RWPE2 (cell line): ENCODE measurements at regions not wholly inside any gene's neighbourhood (a gene's known extent, or its start where the extent isn't known, plus 50 kb on each side); places are given as distances from the start of the nearest gene placed in this dataset.
A peak's percentile ranks its signal among the peaks of the same experiment; 100 is the strongest.
"Not testable (repeated sequence)": the region's sequence is repeated elsewhere in the genome, so short reads cannot be mapped to it uniquely, and the experiment has no call there.

Source experiments
- ATAC-seq: fragments of 200-7000 bp; cut with Tn5 transposase; 3 replicates; pipeline ENCODE4 v1.9.1; 2021; ENCODE audit warnings: low read depth
- DNase-seq: peaks from one replicate; pipeline ENCODE4 v3.0.0-alpha.2; 2020; ENCODE audit warnings: low spot score
- H3K27ac ChIP-seq: fragments of 450-650 bp; 2 replicates; pipeline ENCODE4 v1.5.1; 2017; ENCODE audit warnings: mild to moderate bottlenecking; ENCODE audit not compliant: poor library complexity, severe bottlenecking
- H3K27me3 ChIP-seq: fragments of 250-450 bp; sonication (Bioruptor Pico); 2 replicates; pipeline ENCODE4 v1.5.1; 2021; ENCODE audit warnings: mild to moderate bottlenecking, moderate library complexity; ENCODE audit not compliant: insufficient read depth, poor library complexity, severe bottlenecking
- H3K36me3 ChIP-seq: fragments of 250-450 bp; sonication (Bioruptor Pico); 2 replicates; pipeline ENCODE4 v1.5.1; 2020; ENCODE audit warnings: low read depth, mild to moderate bottlenecking, moderate library complexity
- H3K4me1 ChIP-seq: fragments of 250-450 bp; sonication (Bioruptor Pico); 2 replicates; pipeline ENCODE4 v1.5.1; 2021; ENCODE audit warnings: mild to moderate bottlenecking, moderate library complexity; ENCODE audit not compliant: insufficient read depth, poor library complexity, severe bottlenecking
- H3K4me3 ChIP-seq: fragments of 250-450 bp; sonication (Bioruptor Pico); 2 replicates; pipeline ENCODE4 v1.5.1; 2021; ENCODE audit warnings: mild to moderate bottlenecking, moderate library complexity; ENCODE audit not compliant: severe bottlenecking
- H3K9me3 ChIP-seq: fragments of 250-450 bp; sonication (Bioruptor Pico); 2 replicates; pipeline ENCODE4 v1.5.1; 2021; ENCODE audit warnings: mild to moderate bottlenecking, moderate library complexity; ENCODE audit not compliant: severe bottlenecking
- CTCF ChIP-seq: fragments of 450-650 bp; IDR thresholded peaks from one replicate; pipeline ENCODE4 v1.5.1; 2017; ENCODE audit warnings: mild to moderate bottlenecking, moderate library complexity; ENCODE audit not compliant: poor library complexity, severe bottlenecking

- ATAC-seq: no peak
- H3K27ac ChIP-seq: no peak overlapping the region
Observed at GRCh38 chrX:36897690-36898089, 110.5 kb upstream of the FAM47C start.

DNA sequence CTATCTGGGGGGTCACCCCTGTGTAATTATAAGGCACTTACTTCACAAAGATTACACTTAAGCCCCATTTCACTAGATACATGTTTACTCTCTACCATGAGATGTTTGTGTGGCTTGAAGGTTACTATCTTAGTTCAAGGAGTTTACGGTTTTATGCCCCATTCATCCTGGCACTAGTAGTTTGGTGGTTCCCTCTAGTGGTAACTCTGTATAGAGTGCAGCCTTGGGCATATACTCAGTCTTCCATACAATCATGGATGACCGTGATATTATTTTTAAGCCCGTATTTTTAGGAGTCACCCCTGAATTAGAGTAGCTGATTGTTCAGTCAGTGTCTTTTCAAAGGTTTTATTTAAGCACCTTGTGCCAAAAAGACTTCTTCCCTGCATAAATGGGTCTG lies 109.9 kb upstream of the FAM47C start:
- ATAC-seq (peak; percentile 67; the same call in 2 of the 3 replicates), DNase-seq (no peak)
- H3K4me3 ChIP-seq: no peak overlapping the region
- no peaks in the 10 kb centered on the region for H3K36me3 ChIP-seq
- H3K27ac ChIP-seq: no peak overlapping the region
- no peaks in the 10 kb centered on the region for H3K4me1 ChIP-seq
- H3K9me3 ChIP-seq: no peaks in the 10 kb centered on the region
- peak; percentile 46 for TF ChIP-seq CTCF
- no peaks in the 10 kb centered on the region for H3K27me3 ChIP-seq

More at GRCh38 chrX:36897690-36898089, 110.5 kb upstream of the FAM47C start:
- no peak for DNase-seq
- Histone ChIP-seq H3K27me3 (no peaks in the 10 kb centered on the region), H3K4me3 (no peak overlapping the region), H3K9me3 (no peaks in the 10 kb centered on the region), H3K4me1 (no peaks in the 10 kb centered on the region), H3K36me3 (no peaks in the 10 kb centered on the region)
- no peak for TF ChIP-seq CTCF

DNA sequence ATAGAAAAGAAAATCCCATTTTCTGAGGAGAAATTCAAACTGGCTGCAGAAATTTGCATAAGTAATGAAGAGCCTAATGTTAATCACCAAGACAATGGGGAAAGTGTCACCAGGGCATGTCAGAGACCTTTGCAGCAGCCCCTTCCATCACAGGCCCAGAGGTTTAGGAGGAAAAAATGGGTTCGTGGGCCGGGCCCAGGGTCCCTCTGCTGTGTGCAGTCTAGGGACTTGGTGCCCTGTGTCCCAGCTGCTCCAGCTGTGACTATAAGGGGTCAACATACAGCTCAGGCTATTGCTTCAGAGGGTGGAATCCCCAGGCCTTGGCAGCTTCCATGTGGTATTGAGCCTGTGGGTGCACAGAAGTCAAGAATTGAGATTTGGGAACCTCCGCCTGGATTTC lies 103.6 kb upstream of the FAM47C start:
- ATAC-seq, H3K4me3 ChIP-seq, H3K36me3 ChIP-seq, H3K4me1 ChIP-seq, DNase-seq, H3K9me3 ChIP-seq, H3K27me3 ChIP-seq, H3K27ac ChIP-seq: not testable (repeated sequence)

GRCh38 chrX:36908801-36909675 lies 99.1 kb upstream of the FAM47C start:
- Histone ChIP-seq H3K4me3 (no peak overlapping the region), H3K27me3 (no peaks in the 10 kb centered on the region), H3K36me3 (no peaks in the 10 kb centered on the region), H3K9me3 (no peaks in the 10 kb centered on the region), H3K27ac (no peak overlapping the region), H3K4me1 (no peaks in the 10 kb centered on the region)
- peak; percentile 66 for TF ChIP-seq CTCF
- DNase-seq (no peak), ATAC-seq (peak; percentile 52; the same call in 1 of the 3 replicates)

DNA sequence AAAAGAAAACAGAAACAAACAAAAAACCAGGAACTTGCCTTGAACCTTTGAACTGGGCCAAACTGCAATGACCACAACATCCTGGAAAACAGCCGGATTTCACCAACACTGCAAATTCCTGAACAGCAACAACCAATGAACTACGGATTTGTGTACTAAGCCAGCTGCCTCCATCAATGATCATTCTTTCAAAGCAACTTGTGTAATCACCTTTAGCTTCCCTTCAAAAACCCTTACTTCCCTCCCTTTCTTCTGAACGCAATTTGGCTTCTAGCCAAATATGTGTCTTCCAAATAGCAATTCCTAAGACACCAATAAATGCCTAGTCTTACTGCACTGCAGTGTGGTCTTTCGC lies 98.5 kb upstream of the FAM47C start:
- no peaks in the 10 kb centered on the region for H3K36me3 ChIP-seq
- H3K4me3 ChIP-seq: no peak overlapping the region
- H3K9me3 ChIP-seq: no peaks in the 10 kb centered on the region
- ATAC-seq: no peak
- no peak for TF ChIP-seq CTCF
- no peaks in the 10 kb centered on the region for H3K4me1 ChIP-seq
- no peak for DNase-seq
- H3K27me3 ChIP-seq: no peaks in the 10 kb centered on the region
- no peak overlapping the region for H3K27ac ChIP-seq
